MCF 10A (cell line): ENCODE measurements at regions not wholly inside any gene's neighbourhood (a gene's known extent, or its start where the extent isn't known, plus 50 kb on each side); places are given as distances from the start of the nearest gene placed in this dataset.

Experiments
- BruUV-seq: library from RNA; stranded (reverse); fragments of 400-500 nt; replicated peaks from 2 replicates; lab custom pipeline; 2021; lab: Mats Ljungman, UMichigan
- CTCF ChIA-PET: fragments of 300-600 bp; sonication (Branson Sonifier 250); formaldehyde crosslinking; extraction: SDS; loops from one replicate; lab custom pipeline; 2021; ENCODE audit warnings: antibody characterized with exemption, inconsistent platforms; lab: Yijun Ruan, JAX
- POLR2A ChIA-PET: fragments of 300-600, 350-650 bp; sonication (Branson Sonifier 250); formaldehyde crosslinking; extraction: SDS; loops from one replicate; lab custom pipeline; 2020; ENCODE audit warnings: antibody characterized with exemption, inconsistent platforms; lab: Yijun Ruan, JAX
- DNase-seq: peaks from one replicate; pipeline ENCODE4 v3.0.0-alpha.2; 2018; ENCODE audit not compliant: unreplicated experiment
- H3K27ac Mint-ChIP-seq: one replicate; pipeline ENCODE4 v1.8.0; 2022; ENCODE audit warnings: mild to moderate bottlenecking, low read depth, mixed read lengths; ENCODE audit not compliant: unreplicated experiment
- H3K27me3 Mint-ChIP-seq: one replicate; pipeline ENCODE4 v1.8.0; 2022; ENCODE audit warnings: mixed read lengths; ENCODE audit not compliant: insufficient read depth, unreplicated experiment
- H3K36me3 Mint-ChIP-seq: one replicate; pipeline ENCODE4 v1.8.0; 2022; ENCODE audit warnings: mild to moderate bottlenecking, moderate library complexity, mixed read lengths; ENCODE audit not compliant: insufficient read depth, unreplicated experiment
- H3K4me1 Mint-ChIP-seq: one replicate; pipeline ENCODE4 v1.8.0; 2022; ENCODE audit warnings: mixed read lengths; ENCODE audit not compliant: insufficient read depth, unreplicated experiment
- H3K4me3 Mint-ChIP-seq: one replicate; pipeline ENCODE4 v1.8.0; 2022; ENCODE audit warnings: mild to moderate bottlenecking, moderate library complexity, mixed read lengths; ENCODE audit not compliant: unreplicated experiment
- H3K9me3 Mint-ChIP-seq: one replicate; pipeline ENCODE4 v1.8.0; 2022; ENCODE audit warnings: mixed read lengths; ENCODE audit not compliant: unreplicated experiment
- intact Hi-C: fragments of 100-400 bp; cut with micrococcal nuclease; formaldehyde crosslinking; loops from 2 replicates; pipeline ENCODE4 v1.14.1; 2022
- TF ChIP-seq, protein P1 (sequence below): fragments of 200-600 bp; IDR thresholded peaks from one replicate; pipeline ENCODE4 v1.8.0; 2022; ENCODE audit warnings: antibody characterized with exemption, mild to moderate bottlenecking; ENCODE audit not compliant: unreplicated experiment

DNA sequence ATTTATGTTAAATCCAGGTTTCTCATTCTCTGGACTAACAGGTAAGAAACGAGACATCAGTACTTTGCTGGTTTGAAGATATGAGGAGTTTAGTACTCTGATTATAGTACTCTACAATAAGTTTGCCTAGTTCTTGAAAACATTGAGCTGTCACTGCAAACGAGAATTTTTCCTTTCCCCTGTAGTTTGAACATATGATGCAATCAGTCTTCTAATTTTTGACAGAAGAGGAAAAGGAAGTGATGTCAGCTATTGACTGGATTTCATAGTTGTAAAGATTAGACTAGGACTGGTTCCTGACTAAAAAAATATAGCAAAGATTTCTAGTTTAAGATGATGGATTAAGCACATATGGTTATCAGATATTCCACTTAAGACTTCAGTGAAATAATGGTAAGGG lies 461.9 kb downstream of the LRRIQ3 start:
- no peaks in the 10 kb centered on the region for H3K27me3 Mint-ChIP-seq
- H3K4me3 Mint-ChIP-seq: no peak overlapping the region
- TF ChIP-seq, protein P1, sequence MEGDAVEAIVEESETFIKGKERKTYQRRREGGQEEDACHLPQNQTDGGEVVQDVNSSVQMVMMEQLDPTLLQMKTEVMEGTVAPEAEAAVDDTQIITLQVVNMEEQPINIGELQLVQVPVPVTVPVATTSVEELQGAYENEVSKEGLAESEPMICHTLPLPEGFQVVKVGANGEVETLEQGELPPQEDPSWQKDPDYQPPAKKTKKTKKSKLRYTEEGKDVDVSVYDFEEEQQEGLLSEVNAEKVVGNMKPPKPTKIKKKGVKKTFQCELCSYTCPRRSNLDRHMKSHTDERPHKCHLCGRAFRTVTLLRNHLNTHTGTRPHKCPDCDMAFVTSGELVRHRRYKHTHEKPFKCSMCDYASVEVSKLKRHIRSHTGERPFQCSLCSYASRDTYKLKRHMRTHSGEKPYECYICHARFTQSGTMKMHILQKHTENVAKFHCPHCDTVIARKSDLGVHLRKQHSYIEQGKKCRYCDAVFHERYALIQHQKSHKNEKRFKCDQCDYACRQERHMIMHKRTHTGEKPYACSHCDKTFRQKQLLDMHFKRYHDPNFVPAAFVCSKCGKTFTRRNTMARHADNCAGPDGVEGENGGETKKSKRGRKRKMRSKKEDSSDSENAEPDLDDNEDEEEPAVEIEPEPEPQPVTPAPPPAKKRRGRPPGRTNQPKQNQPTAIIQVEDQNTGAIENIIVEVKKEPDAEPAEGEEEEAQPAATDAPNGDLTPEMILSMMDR: no peak
- no peak for DNase-seq
- no peaks in the 10 kb centered on the region for H3K9me3 Mint-ChIP-seq
- H3K4me1 Mint-ChIP-seq: no peaks in the 10 kb centered on the region
- no TSS peak for BruUV-seq
- ChIA-PET POLR2A (interaction anchor here (0.7 kb wide), 1 partner anchor 172 kb away, joined by 3 read pairs; no protein-coding TSS in a partner anchor), CTCF (no interaction called here)
- H3K27ac Mint-ChIP-seq: no peak overlapping the region
- intact Hi-C loops: no loop called here
- no peaks in the 10 kb centered on the region for H3K36me3 Mint-ChIP-seq

DNA sequence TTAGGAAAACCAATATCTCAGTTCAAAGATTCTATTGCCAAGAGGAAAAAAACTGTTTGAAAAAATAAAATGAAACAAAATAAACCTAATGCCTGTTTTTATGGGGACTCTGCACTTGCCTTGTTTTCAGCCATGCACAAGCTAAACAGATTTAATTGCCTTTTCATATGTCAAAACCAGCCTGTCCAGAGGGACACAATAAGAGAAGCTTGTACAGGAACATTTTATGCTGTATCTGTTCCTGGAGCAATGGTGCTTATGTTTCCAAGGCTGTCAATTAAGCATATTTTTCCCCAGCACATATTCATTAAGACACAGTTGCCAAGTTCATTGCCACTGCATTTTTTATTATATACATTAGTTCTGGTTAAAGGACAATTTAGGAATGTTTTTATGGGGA lies 470.9 kb downstream of the LRRIQ3 start:
- Mint-ChIP-seq H3K9me3 (no peaks in the 10 kb centered on the region), H3K4me3 (no peak overlapping the region), H3K27ac (no peak overlapping the region), H3K36me3 (no peaks in the 10 kb centered on the region), H3K27me3 (no peaks in the 10 kb centered on the region), H3K4me1 (no peaks in the 10 kb centered on the region)
- BruUV-seq: no TSS peak
- CTCF ChIA-PET: interaction anchor here (0.5 kb wide), 1 partner anchor 9 kb away, joined by 4 read pairs; no protein-coding TSS in a partner anchor
- intact Hi-C loops: no loop called here
- POLR2A ChIA-PET: no interaction called here
- DNase-seq: no peak
- TF ChIP-seq, protein P1: no peak

DNA sequence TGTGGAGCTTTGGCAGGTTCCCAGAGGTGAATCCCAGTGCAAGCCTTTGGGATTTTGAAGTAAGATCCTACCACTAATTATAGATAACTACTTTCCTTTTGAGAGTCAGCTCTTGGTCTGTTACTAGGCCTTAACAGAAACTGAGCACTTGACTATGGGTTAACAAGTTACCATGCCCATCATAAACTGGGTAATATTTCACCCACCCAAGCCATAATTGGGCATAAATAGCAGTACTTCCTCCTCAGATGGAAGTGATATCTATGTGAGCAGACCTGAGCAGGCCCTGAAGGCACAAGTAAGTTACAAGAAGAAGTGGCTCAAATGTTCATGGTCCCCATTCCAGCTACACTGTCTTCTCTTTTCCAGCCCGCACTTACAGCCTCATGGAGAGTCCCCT lies 475.9 kb downstream of the LRRIQ3 start:
- H3K4me3 Mint-ChIP-seq: no peak overlapping the region
- no TSS peak for BruUV-seq
- intact Hi-C loops: no loop called here
- POLR2A ChIA-PET: interaction anchor here (0.6 kb wide), 1 partner anchor 196 kb away, joined by 4 read pairs; no protein-coding TSS in a partner anchor
- no peaks in the 10 kb centered on the region for H3K27me3 Mint-ChIP-seq
- peaks cover under 1% of the 10 kb centered on the region for H3K9me3 Mint-ChIP-seq
- H3K4me1 Mint-ChIP-seq: no peaks in the 10 kb centered on the region
- TF ChIP-seq, protein P1: no peak
- no peak for DNase-seq
- CTCF ChIA-PET: no interaction called here
- no peak overlapping the region for H3K27ac Mint-ChIP-seq
- no peaks in the 10 kb centered on the region for H3K36me3 Mint-ChIP-seq

DNA sequence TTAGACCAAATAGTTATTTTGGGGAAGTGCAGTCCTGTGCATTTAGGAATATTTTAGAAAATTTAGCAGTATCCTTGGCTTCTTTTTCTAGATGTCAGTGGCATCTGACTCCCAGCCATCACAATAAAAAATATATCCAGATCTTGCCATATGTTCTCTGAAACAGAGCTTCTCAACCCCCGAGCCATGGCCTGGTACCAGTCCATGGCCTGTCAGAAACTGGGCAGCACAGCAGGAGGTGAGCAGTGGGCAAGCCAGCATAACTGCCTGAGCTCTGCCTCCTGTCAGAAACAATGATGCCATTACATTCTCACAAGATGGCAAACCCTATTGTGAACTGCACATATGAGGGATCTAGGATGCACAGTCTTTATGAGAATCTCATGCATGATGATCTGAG lies 480.0 kb downstream of the LRRIQ3 start:
- TF ChIP-seq, protein P1: no peak
- intact Hi-C loops: no loop called here
- Mint-ChIP-seq H3K9me3 (peaks cover 12% of the 10 kb centered on the region), H3K27me3 (no peaks in the 10 kb centered on the region), H3K27ac (no peak overlapping the region), H3K36me3 (no peaks in the 10 kb centered on the region), H3K4me3 (no peak overlapping the region), H3K4me1 (no peaks in the 10 kb centered on the region)
- DNase-seq: no peak
- ChIA-PET POLR2A (no interaction called here), CTCF (interaction anchor here (0.7 kb wide), 1 partner anchor 9 kb away, joined by 4 read pairs; no protein-coding TSS in a partner anchor)
- BruUV-seq: no TSS peak
